Endothelial cell of umbilical vein (primary cell): ENCODE measurements at regions not wholly inside any gene's neighbourhood (a gene's known extent, or its start where the extent isn't known, plus 50 kb on each side); places are given as distances from the start of the nearest gene placed in this dataset.

Experiments used
- BruUV-seq: library from RNA; stranded (reverse); fragments of 400-500 nt; replicated peaks from 2 replicates; lab custom pipeline; 2021; lab: Mats Ljungman, UMichigan
- CTCF ChIA-PET: fragments of 300-600, 350-600 bp; sonication (Branson Sonifier 250); formaldehyde crosslinking; loops from one replicate; lab custom pipeline; 2021; ENCODE audit warnings: antibody characterized with exemption, inconsistent platforms; lab: Charles Lee
- POLR2A ChIA-PET: fragments of 300-600, 350-600 bp; sonication (Branson Sonifier 250); formaldehyde crosslinking; loops from one replicate; lab custom pipeline; 2021; ENCODE audit warnings: antibody characterized with exemption, inconsistent platforms; lab: Charles Lee
- DNase-seq: peaks from one replicate; pipeline ENCODE4 v3.0.0-alpha.2; 2011; ENCODE audit warnings: low read depth, low spot score
- FAIRE-seq: peaks from 2 replicates; lab custom pipeline; 2011; peaks lifted over from hg19 to GRCh38; lab: Jason Lieb, UNC
- H2AFZ ChIP-seq: 2 replicates; pipeline ENCODE4 v1.6.0; 2012; ENCODE audit warnings: low read depth, low read length, control low read depth, inconsistent platforms
- H3K27ac ChIP-seq: 2 replicates; pipeline ENCODE4 v1.5.1; 2011; ENCODE audit warnings: low read depth, mild to moderate bottlenecking, control low read depth, low read length, moderate library complexity; ENCODE audit not compliant: insufficient read depth
- H3K27me3 ChIP-seq, 2 experiments: 2 replicates each; pipeline versions ENCODE4 v1.6.0 to v1.6.1; 2011; ENCODE audit warnings: low read length in 2 of 2, mixed read lengths in 1 of 2; ENCODE audit not compliant: control insufficient read depth in 2 of 2, insufficient read depth in 2 of 2
- H3K36me3 ChIP-seq, 2 experiments: 2 replicates in 1 of 2; 3 replicates in 1 of 2; pipeline ENCODE4 v1.5.1; 2011; ENCODE audit warnings: low read length in 2 of 2, mild to moderate bottlenecking in 1 of 2, moderate library complexity in 1 of 2; ENCODE audit not compliant: control insufficient read depth in 2 of 2, insufficient read depth in 2 of 2; ENCODE audit errors: extremely low read depth in 1 of 2
- H3K4me1 ChIP-seq: 3 replicates; pipeline ENCODE4 v1.5.1; 2011; ENCODE audit warnings: mild to moderate bottlenecking, low read length; ENCODE audit not compliant: control insufficient read depth, insufficient read depth; ENCODE audit errors: extremely low read depth
- H3K4me2 ChIP-seq: 2 replicates; pipeline ENCODE4 v1.6.1; 2011; ENCODE audit warnings: low read length, control low read depth, mixed read lengths; ENCODE audit not compliant: insufficient read depth
- H3K4me3 ChIP-seq, 3 experiments: fragments of 200-600 bp in 1 of 3; sonication (generic), shearing (Covaris generic) in 1 of 3; replicated peaks in 1 of 3; 2 replicates each; pipeline ENCODE4 v1.5.1; 2011 to 2016; ENCODE audit warnings: control low read depth in 3 of 3, low read length in 3 of 3, mild to moderate bottlenecking in 2 of 3, inconsistent platforms in 1 of 3, low read depth in 1 of 3, moderate library complexity in 1 of 3; ENCODE audit not compliant: insufficient read depth in 1 of 3
- H3K79me2 ChIP-seq: 2 replicates; pipeline ENCODE4 v1.6.0; 2012; ENCODE audit warnings: low read length, inconsistent platforms; ENCODE audit not compliant: control insufficient read depth, insufficient read depth
- H3K9ac ChIP-seq: replicated peaks from 2 replicates; pipeline ENCODE3; 2011; ENCODE audit warnings: low read length, control low read depth; ENCODE audit not compliant: insufficient read depth; ENCODE audit errors: extremely low read depth
- H3K9me1 ChIP-seq: replicated peaks from 3 replicates; pipeline ENCODE4 v1.6.0; 2011; ENCODE audit warnings: mild to moderate bottlenecking, low read length; ENCODE audit not compliant: control insufficient read depth, insufficient read depth; ENCODE audit errors: extremely low read depth
- H3K9me3 ChIP-seq: replicated peaks from 2 replicates; pipeline ENCODE4 v1.5.1; 2012; ENCODE audit warnings: low read length, inconsistent platforms; ENCODE audit not compliant: control insufficient read depth, insufficient read depth
- H4K20me1 ChIP-seq: replicated peaks from 2 replicates; pipeline ENCODE3; 2011; ENCODE audit warnings: mild to moderate bottlenecking, low read length; ENCODE audit not compliant: control insufficient read depth, insufficient read depth; ENCODE audit errors: extremely low read depth
- CTCF ChIP-seq, 2 donors: IDR thresholded peaks; 1 replicate in 1 of 2; 2 replicates in 1 of 2; pipeline ENCODE4 v1.5.1; 2011; ENCODE audit warnings: low read length in 2 of 2, mild to moderate bottlenecking in 2 of 2, moderate library complexity in 2 of 2, control low read depth in 1 of 2, inconsistent platforms in 1 of 2, low read depth in 1 of 2; ENCODE audit not compliant: insufficient read depth in 1 of 2; ENCODE audit errors: extremely low read depth in 1 of 2
- EZH2 ChIP-seq: IDR thresholded peaks from 2 replicates; pipeline ENCODE4 v1.6.1; 2012; ENCODE audit warnings: borderline replicate concordance, low read depth, mild to moderate bottlenecking, moderate library complexity, low read length, inconsistent platforms; ENCODE audit not compliant: severe bottlenecking
- FOS ChIP-seq: IDR thresholded peaks from 2 replicates; pipeline ENCODE4 v1.6.1; 2011; ENCODE audit warnings: mild to moderate bottlenecking, low read length, moderate library complexity, borderline replicate concordance; ENCODE audit not compliant: insufficient read depth
- GATA2 ChIP-seq: IDR thresholded peaks from 2 replicates; pipeline ENCODE4 v1.7.0; 2011; ENCODE audit warnings: low read depth, mild to moderate bottlenecking, moderate library complexity, mixed read lengths, low read length; ENCODE audit not compliant: insufficient read length, insufficient read depth
- JUN ChIP-seq: IDR thresholded peaks from 2 replicates; pipeline ENCODE4 v1.6.1; 2011; ENCODE audit warnings: borderline replicate concordance, low read depth; ENCODE audit not compliant: insufficient read length, insufficient read depth
- MAX ChIP-seq: IDR thresholded peaks from 2 replicates; pipeline ENCODE4 v1.6.1; 2011; ENCODE audit not compliant: insufficient read depth, insufficient read length
- MYC ChIP-seq: IDR thresholded peaks from one replicate; pipeline ENCODE4 v1.6.1; 2011; ENCODE audit warnings: mild to moderate bottlenecking, low read depth, low read length
- POLR2A ChIP-seq: IDR thresholded peaks from 2 replicates; pipeline ENCODE4 v1.6.1; 2012; ENCODE audit warnings: low read depth, mild to moderate bottlenecking, control low read depth, low read length
- POLR2AphosphoS5 ChIP-seq: IDR thresholded peaks from 2 replicates; pipeline ENCODE4 v1.6.1; 2012; ENCODE audit warnings: low read depth, mild to moderate bottlenecking, control low read depth, low read length, moderate library complexity; ENCODE audit not compliant: insufficient read depth
- dilution Hi-C: fragments of 300-500 bp; cut with MboI; formaldehyde crosslinking; loops from one replicate; pipeline ENCODE4 v1.15.0; 2019; ENCODE audit warnings: low sequenced_read_pairs; ENCODE audit not compliant: extremely low pct_ligation_motif_present
- intact Hi-C: fragments of 100-400 bp; cut with micrococcal nuclease; formaldehyde crosslinking; loops from one replicate; pipeline ENCODE4 v1.10.0; 2022

GRCh38 chr4:187301923-187302322 lies 578.3 kb upstream of the FAT1 start:
- no peak overlapping the region for H2AFZ ChIP-seq
- H3K4me2 ChIP-seq = no peak overlapping the region
- no peak overlapping the region for H3K4me3 ChIP-seq
- no peaks in the 10 kb centered on the region for H3K9me1 ChIP-seq
- dilution Hi-C loops = no loop called here
- no peaks in the 10 kb centered on the region for H4K20me1 ChIP-seq
- no peak for DNase-seq
- POLR2A ChIA-PET = no interaction called here
- TF ChIP-seq MAX (no peak), CTCF (IDR thresholded peaks at IDR 0.05; ENCODE audit: extremely low read depth in 1 of 2, insufficient read depth in 1 of 2, low read depth in 1 of 2, low read length in 2 of 2) (no peak), POLR2AphosphoS5 (no peak), GATA2 (no peak), MYC (no peak), POLR2A (no peak), EZH2 (no peak), JUN (no peak), FOS (no peak)
- FAIRE-seq = no peak
- CTCF ChIA-PET = interaction anchor here (0.6 kb wide), 1 partner anchor 65 kb away, joined by 3 read pairs; no protein-coding TSS in a partner anchor
- H3K36me3 ChIP-seq = no peaks in the 10 kb centered on the region
- H3K9me3 ChIP-seq = peaks cover 6% of the 10 kb centered on the region
- H3K9ac ChIP-seq = no peak overlapping the region
- H3K27me3 ChIP-seq = no peaks in the 10 kb centered on the region
- intact Hi-C loops = no loop called here
- no TSS peak for BruUV-seq
- no peaks in the 10 kb centered on the region for H3K4me1 ChIP-seq
- no peak overlapping the region for H3K27ac ChIP-seq
- H3K79me2 ChIP-seq = no peaks in the 10 kb centered on the region
